ENCODE measurements at regions not wholly inside any gene's neighbourhood (a gene's known extent, or its start where the extent isn't known, plus 50 kb on each side); places are given as distances from the start of the nearest gene placed in this dataset.

- POLR2A ChIA-PET, result no interaction called here
- no peak for DNase-seq (ENCODE audit: low read depth, low spot score)
Observed at GRCh38 chr6:14035071-14035847, 82.3 kb upstream of the CD83 start.

More at GRCh38 chr6:14035071-14035847, 82.3 kb upstream of the CD83 start:
- intact Hi-C loops (cut with micrococcal nuclease) (no loop called here), dilution Hi-C loops (cut with MboI; ENCODE audit: extremely low pct_ligation_motif_present, low sequenced_read_pairs) (no loop called here)
- CTCF ChIA-PET, result interaction anchor here (0.7 to 4.5 kb wide), 2 partner anchors 12 to 32 kb away, joined by 3 to 40 read pairs; no protein-coding TSS in a partner anchor
- no peak for TF ChIP-seq POLR2AphosphoS5 (IDR thresholded peaks at IDR 0.05; ENCODE audit: insufficient read depth, low read depth, low read length)
- TF ChIP-seq MAX (IDR thresholded peaks at IDR 0.05; ENCODE audit: insufficient read depth, insufficient read length), result no peak
- TF ChIP-seq EZH2 (IDR thresholded peaks at IDR 0.05; ENCODE audit: borderline replicate concordance, low read depth, low read length, severe bottlenecking), result no peak
- no peak for TF ChIP-seq FOS (IDR thresholded peaks at IDR 0.05; ENCODE audit: borderline replicate concordance, insufficient read depth, low read length)
- no peak for TF ChIP-seq JUN (IDR thresholded peaks at IDR 0.05; ENCODE audit: borderline replicate concordance, insufficient read depth, insufficient read length, low read depth)
- no peak for TF ChIP-seq CTCF (IDR thresholded peaks at IDR 0.05; ENCODE audit: extremely low read depth in 1 of 2, insufficient read depth in 1 of 2, low read depth in 1 of 2, low read length in 2 of 2)
- TF ChIP-seq MYC (IDR thresholded peaks at IDR 0.05; ENCODE audit: low read depth, low read length), result no peak
- TF ChIP-seq POLR2A (IDR thresholded peaks at IDR 0.05; ENCODE audit: low read depth, low read length), result no peak
- TF ChIP-seq GATA2 (IDR thresholded peaks at IDR 0.05; ENCODE audit: insufficient read depth, insufficient read length, low read depth, low read length), result no peak
- no TSS peak for BruUV-seq (replicated peaks)
- Histone ChIP-seq H4K20me1 (replicated peaks; ENCODE audit: control insufficient read depth, extremely low read depth, insufficient read depth, low read length) (no peaks in the 10 kb centered on the region), H3K4me2 (ENCODE audit: insufficient read depth, low read length) (no peak overlapping the region), H3K27me3 (ENCODE audit: control insufficient read depth in 2 of 2, insufficient read depth in 2 of 2, low read length in 2 of 2) (peaks cover 0 to 4% of the 10 kb centered on the region in 2 experiments), H3K79me2 (ENCODE audit: control insufficient read depth, insufficient read depth, low read length) (no peaks in the 10 kb centered on the region), H2AFZ (ENCODE audit: low read depth, low read length) (no peak overlapping the region), H3K36me3 (ENCODE audit: control insufficient read depth in 2 of 2, extremely low read depth in 1 of 2, insufficient read depth in 2 of 2, low read length in 2 of 2) (no peaks in the 10 kb centered on the region), H3K27ac (ENCODE audit: insufficient read depth, low read depth, low read length) (no peak overlapping the region), H3K9ac (replicated peaks; ENCODE audit: extremely low read depth, insufficient read depth, low read length) (no peak overlapping the region), H3K9me3 (replicated peaks; ENCODE audit: control insufficient read depth, insufficient read depth, low read length) (no peaks in the 10 kb centered on the region), H3K4me1 (ENCODE audit: control insufficient read depth, extremely low read depth, insufficient read depth, low read length) (no peaks in the 10 kb centered on the region), H3K4me3 (replicated peaks in 1 of 3; ENCODE audit: insufficient read depth in 1 of 3, low read depth in 1 of 3, low read length in 3 of 3) (no peak overlapping the region), H3K9me1 (replicated peaks; ENCODE audit: control insufficient read depth, extremely low read depth, insufficient read depth, low read length) (no peaks in the 10 kb centered on the region)
- no peak for FAIRE-seq
